ENCODE measurements at regions not wholly inside any gene's neighbourhood (a gene's known extent, or its start where the extent isn't known, plus 50 kb on each side); places are given as distances from the start of the nearest gene placed in this dataset.

DNA sequence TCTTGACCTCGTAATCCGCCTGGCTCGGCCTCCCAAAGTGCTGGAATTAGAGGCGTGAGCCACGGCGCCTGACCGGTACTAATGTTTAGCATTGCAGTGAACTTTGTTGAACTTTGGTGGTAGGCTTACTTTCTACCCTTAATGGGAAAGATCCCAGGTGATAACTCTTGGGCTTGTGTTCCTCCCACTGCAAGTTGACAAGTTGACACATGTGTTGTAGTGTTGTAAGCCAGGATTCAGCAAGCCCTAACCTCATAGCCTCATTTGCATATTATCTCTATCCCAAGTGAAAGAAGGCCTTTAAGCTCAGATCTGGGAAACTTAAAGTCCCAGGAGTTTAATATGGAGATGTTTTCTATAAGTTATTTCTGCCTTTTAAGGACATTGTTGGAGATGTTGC is 80.0 kb upstream of the CLCN4 start:
- H3K4me3 ChIP-seq (ENCODE audit: low read depth, low read length), result no peak overlapping the region
- TF ChIP-seq, protein P1, sequence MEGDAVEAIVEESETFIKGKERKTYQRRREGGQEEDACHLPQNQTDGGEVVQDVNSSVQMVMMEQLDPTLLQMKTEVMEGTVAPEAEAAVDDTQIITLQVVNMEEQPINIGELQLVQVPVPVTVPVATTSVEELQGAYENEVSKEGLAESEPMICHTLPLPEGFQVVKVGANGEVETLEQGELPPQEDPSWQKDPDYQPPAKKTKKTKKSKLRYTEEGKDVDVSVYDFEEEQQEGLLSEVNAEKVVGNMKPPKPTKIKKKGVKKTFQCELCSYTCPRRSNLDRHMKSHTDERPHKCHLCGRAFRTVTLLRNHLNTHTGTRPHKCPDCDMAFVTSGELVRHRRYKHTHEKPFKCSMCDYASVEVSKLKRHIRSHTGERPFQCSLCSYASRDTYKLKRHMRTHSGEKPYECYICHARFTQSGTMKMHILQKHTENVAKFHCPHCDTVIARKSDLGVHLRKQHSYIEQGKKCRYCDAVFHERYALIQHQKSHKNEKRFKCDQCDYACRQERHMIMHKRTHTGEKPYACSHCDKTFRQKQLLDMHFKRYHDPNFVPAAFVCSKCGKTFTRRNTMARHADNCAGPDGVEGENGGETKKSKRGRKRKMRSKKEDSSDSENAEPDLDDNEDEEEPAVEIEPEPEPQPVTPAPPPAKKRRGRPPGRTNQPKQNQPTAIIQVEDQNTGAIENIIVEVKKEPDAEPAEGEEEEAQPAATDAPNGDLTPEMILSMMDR (IDR thresholded peaks at IDR 0.05; ENCODE audit: insufficient read depth, low read depth, low read length), result no peak
- no peak for DNase-seq (ENCODE audit: low read depth)

DNA sequence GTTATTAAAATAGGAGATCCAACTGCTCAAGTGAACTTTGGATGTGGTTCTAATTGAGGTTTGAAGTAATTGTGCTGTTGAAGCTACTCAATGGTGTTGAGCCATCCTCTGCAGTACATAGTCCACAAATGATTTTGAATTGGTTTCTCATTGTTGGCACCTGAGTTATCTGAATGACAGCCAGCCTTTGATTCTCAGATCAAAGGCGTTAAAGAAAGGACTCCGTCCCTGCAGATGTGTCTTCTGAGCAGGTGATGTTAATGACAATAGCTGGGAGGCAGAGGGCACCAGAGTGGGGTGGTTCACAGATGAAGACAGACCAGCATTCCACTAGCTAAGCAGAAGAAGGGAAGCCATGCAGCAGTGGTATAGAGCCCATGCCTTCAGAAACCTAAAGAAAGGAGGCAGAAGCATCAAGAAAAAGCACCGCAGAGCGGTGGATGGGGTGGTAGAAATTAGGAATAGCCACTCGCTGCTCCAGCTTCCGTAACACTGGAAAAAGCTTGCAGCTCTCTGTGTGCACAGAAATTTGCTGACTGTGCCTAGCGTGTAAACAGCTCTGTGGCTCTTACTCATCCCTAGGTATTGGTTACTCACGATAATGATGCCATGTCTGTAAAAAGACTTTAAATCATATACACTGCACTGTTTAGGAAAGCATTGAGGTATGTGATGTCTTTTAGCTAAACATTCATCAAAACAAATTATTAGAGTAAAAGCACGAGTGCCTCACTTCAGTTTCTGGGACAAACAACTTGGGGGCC is 79.2 kb upstream of the CLCN4 start:
- H3K4me3 ChIP-seq (ENCODE audit: low read depth, low read length), result no peak overlapping the region
- TF ChIP-seq, protein P1 (IDR thresholded peaks at IDR 0.05; ENCODE audit: insufficient read depth, low read depth, low read length), result no peak
- peak; percentile 29 for DNase-seq (ENCODE audit: low read depth)

DNA sequence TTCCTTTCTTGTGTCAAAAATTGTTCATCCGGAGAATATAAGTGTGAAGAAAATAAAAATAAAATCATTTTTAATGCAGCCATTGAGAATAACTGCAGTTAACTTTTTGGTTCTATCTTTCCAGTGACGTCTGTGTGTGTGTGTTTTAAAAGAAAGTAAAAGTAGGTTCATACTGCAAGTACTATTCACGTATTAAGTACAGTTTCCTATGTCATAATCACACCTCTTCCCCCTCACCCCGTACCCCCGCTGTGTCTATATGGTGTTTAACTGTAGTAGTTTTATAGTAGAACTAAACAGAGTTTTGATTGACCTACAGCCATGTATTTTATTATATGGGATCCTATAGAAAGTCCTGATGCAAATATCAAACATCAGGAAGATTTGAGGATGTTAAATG is 78.5 kb upstream of the CLCN4 start:
- TF ChIP-seq, protein P1 (IDR thresholded peaks at IDR 0.05; ENCODE audit: insufficient read depth, low read depth, low read length), result no peak
- no peak for DNase-seq (ENCODE audit: low read depth)
- no peak overlapping the region for H3K4me3 ChIP-seq (ENCODE audit: low read depth, low read length)

DNA sequence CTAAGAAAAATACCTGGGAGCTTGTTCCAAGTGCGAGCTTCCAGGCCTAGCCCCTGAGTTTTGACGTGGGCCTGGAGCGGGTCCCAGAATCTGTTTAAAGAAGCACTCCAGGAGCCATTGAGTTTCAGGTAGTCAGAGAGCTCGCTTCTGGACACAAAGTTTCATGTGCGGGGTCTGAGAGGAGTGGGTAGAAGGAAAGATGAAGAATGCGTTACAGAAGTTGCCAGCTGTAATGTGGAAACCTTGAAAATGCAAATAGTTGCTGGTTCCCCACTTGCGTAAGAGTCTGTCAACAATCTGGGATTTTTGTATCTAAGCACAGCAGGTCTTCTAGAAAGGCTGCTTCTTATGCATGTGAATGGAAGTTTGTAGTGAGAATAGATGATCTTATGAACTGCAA is 77.5 kb upstream of the CLCN4 start:
- H3K4me3 ChIP-seq (ENCODE audit: low read depth, low read length), result no peak overlapping the region
- TF ChIP-seq, protein P1 (IDR thresholded peaks at IDR 0.05; ENCODE audit: insufficient read depth, low read depth, low read length), result no peak
- peak; percentile 18 for DNase-seq (ENCODE audit: low read depth)

DNA sequence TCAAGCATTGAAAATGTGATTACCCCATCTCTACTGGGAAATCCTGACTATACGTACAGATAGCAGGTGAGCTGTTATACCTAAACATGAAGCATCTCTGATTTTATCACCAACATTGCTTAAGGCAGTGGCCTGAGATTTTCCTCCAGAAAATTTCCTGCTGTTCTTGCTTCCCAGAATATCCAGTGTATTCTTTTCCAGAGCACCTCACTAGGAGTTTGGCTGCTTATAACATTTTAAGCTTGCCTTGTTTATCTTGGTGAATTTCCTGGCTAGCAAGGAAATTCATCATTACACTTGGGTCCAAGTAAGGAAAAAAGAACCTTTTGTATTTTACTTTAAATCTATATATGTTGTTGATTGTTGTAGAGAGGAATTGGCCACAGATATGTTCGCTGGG is 73.0 kb upstream of the CLCN4 start:
- DNase-seq (ENCODE audit: low read depth), result no peak
- TF ChIP-seq, protein P1 (IDR thresholded peaks at IDR 0.05; ENCODE audit: insufficient read depth, low read depth, low read length), result no peak
- H3K4me3 ChIP-seq (ENCODE audit: low read depth, low read length), result no peak overlapping the region

DNA sequence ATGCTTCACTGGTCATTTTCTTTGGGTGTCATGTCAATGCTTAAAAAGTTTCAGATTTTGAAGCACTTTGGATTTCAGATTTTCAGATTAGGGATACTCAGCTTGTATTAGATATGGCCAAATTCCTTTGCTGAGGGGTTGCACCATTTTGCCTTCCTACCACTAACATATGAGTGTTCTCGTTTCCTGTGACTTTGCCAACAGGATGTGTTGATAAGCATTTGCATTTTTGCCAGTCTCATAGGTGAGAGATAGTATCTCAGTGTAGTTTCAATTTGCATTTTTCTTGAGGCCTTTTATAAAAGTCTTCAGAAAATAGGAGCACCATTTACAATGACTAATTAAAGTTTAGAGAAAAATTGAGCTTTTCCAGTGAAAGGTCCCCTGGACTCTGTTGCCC is 71.6 kb upstream of the CLCN4 start:
- DNase-seq (ENCODE audit: low read depth), result no peak
- TF ChIP-seq, protein P1 (IDR thresholded peaks at IDR 0.05; ENCODE audit: insufficient read depth, low read depth, low read length), result no peak
- H3K4me3 ChIP-seq (ENCODE audit: low read depth, low read length), result no peak overlapping the region

DNA sequence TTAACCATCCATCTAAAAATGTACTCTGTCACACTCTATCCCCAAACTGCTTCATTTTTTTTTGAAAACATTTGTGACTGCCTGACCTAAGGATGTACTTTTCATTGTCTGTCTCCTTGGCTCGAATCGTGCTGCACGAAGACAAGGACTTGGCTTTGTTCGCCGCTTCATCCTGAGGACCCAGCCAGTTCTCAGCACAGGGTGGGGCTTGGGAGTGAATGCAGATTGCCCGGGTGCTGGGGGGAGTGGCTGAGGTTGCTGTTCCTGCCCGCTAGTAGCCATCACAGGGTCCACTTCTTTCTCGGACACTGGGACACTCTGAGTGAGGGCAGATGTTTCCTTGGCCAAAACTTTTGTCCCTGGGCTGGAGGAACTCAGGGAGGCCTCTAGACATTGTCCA is 70.1 kb upstream of the CLCN4 start:
- DNase-seq (ENCODE audit: low read depth), result no peak
- no peak overlapping the region for H3K4me3 ChIP-seq (ENCODE audit: low read depth, low read length)
- TF ChIP-seq, protein P1 (IDR thresholded peaks at IDR 0.05; ENCODE audit: insufficient read depth, low read depth, low read length), result no peak
